ENCODE measurements at regions not wholly inside any gene's neighbourhood (a gene's known extent, or its start where the extent isn't known, plus 50 kb on each side); places are given as distances from the start of the nearest gene placed in this dataset.

GRCh38 chr6:155894262-155894661 lies 438.6 kb upstream of the NOX3 start:
- TF ChIP-seq EZH2phosphoT487 (IDR thresholded peaks at IDR 0.05) (no peak), CTCF (IDR thresholded peaks at IDR 0.05) (no peak)

All from neural progenitor cell (in vitro differentiated cells).